ENCODE measurements at regions not wholly inside any gene's neighbourhood (a gene's known extent, or its start where the extent isn't known, plus 50 kb on each side); places are given as distances from the start of the nearest gene placed in this dataset.

GRCh38 chr18:51953521-51953920, 386.5 kb upstream of the DCC start:
- TF ChIP-seq EZH2 (IDR thresholded peaks at IDR 0.05) = no peak
- no peak for TF ChIP-seq FOXP2 (optimal IDR thresholded peaks at IDR 0.05; ENCODE audit: control extremely low read depth, extremely low read length, insufficient read depth)
- TF ChIP-seq POLR2AphosphoS5 (IDR thresholded peaks at IDR 0.05; ENCODE audit: borderline replicate concordance, low read depth, low read length) = no peak
- DNase-seq (ENCODE audit: low read depth, low spot score) = no peak
- H3K9me3 ChIP-seq (ENCODE audit: low read depth, low read length) = no peaks in the 10 kb centered on the region

GRCh38 chr18:51955136-51955535, 384.9 kb upstream of the DCC start:
- no peak for DNase-seq (ENCODE audit: low read depth, low spot score)
- no peak overlapping the region for H3K27ac ChIP-seq
- H3K36me3 ChIP-seq (ENCODE audit: insufficient read depth, low read length) = no peaks in the 10 kb centered on the region
- TF ChIP-seq POLR2AphosphoS5 (IDR thresholded peaks at IDR 0.05; ENCODE audit: borderline replicate concordance, low read depth, low read length) (no peak), FOXP2 (optimal IDR thresholded peaks at IDR 0.05; ENCODE audit: control extremely low read depth, extremely low read length, insufficient read depth) (no peak), EZH2 (IDR thresholded peaks at IDR 0.05) (no peak)
- no peak overlapping the region for H3K4me3 ChIP-seq
- H3K9ac ChIP-seq (ENCODE audit: insufficient read length) = no peak overlapping the region
- H3K9me3 ChIP-seq (ENCODE audit: low read depth, low read length) = no peaks in the 10 kb centered on the region

More at GRCh38 chr18:51953521-51953920, 386.5 kb upstream of the DCC start:
- no peak overlapping the region for H3K4me3 ChIP-seq
- no peak overlapping the region for H3K27ac ChIP-seq
- no peaks in the 10 kb centered on the region for H3K36me3 ChIP-seq (ENCODE audit: insufficient read depth, low read length)
- H3K9ac ChIP-seq (ENCODE audit: insufficient read length) = no peak overlapping the region

GRCh38 chr18:51957001-51957400, 383.0 kb upstream of the DCC start:
- no peaks in the 10 kb centered on the region for H3K9me3 ChIP-seq (ENCODE audit: low read depth, low read length)
- H3K36me3 ChIP-seq (ENCODE audit: insufficient read depth, low read length) = no peaks in the 10 kb centered on the region
- no peak overlapping the region for H3K9ac ChIP-seq (ENCODE audit: insufficient read length)
- no peak overlapping the region for H3K27ac ChIP-seq
- H3K4me3 ChIP-seq = no peak overlapping the region
- TF ChIP-seq POLR2AphosphoS5 (IDR thresholded peaks at IDR 0.05; ENCODE audit: borderline replicate concordance, low read depth, low read length) = no peak
- TF ChIP-seq EZH2 (IDR thresholded peaks at IDR 0.05) = no peak
- TF ChIP-seq FOXP2 (optimal IDR thresholded peaks at IDR 0.05; ENCODE audit: control extremely low read depth, extremely low read length, insufficient read depth) = no peak
- DNase-seq (ENCODE audit: low read depth, low spot score) = no peak

DNA sequence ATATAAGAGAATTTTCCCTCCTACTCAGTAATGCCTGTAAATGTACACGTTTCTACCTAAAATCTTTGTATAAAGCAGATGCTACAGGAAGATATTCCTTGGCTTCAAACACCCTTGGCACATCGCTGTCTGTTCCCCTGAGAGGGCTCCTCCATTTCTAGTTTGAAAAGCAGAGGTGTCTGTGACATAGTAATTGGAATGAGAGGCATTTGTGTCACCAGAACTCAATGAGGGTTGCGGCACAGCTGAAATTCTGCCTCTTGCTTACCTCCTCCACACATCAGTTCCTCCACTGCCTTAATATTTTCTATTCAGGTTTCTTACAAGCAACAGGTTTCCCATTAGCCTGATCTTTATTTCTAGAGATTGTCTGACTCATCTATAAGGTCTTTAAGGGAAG, 359.9 kb upstream of the DCC start:
- Histone ChIP-seq H3K36me3 (ENCODE audit: insufficient read depth, low read length) (no peaks in the 10 kb centered on the region), H3K9me3 (ENCODE audit: low read depth, low read length) (no peaks in the 10 kb centered on the region), H3K27ac (no peak overlapping the region), H3K9ac (ENCODE audit: insufficient read length) (no peak overlapping the region), H3K4me3 (no peak overlapping the region)
- no peak for DNase-seq (ENCODE audit: low read depth, low spot score)
- TF ChIP-seq POLR2AphosphoS5 (IDR thresholded peaks at IDR 0.05; ENCODE audit: borderline replicate concordance, low read depth, low read length) (no peak), EZH2 (IDR thresholded peaks at IDR 0.05) (no peak), FOXP2 (optimal IDR thresholded peaks at IDR 0.05; ENCODE audit: control extremely low read depth, extremely low read length, insufficient read depth) (no peak)

GRCh38 chr18:51988277-51988676, 351.7 kb upstream of the DCC start:
- TF ChIP-seq POLR2AphosphoS5 (IDR thresholded peaks at IDR 0.05; ENCODE audit: borderline replicate concordance, low read depth, low read length) = no peak
- no peak for TF ChIP-seq FOXP2 (optimal IDR thresholded peaks at IDR 0.05; ENCODE audit: control extremely low read depth, extremely low read length, insufficient read depth)
- TF ChIP-seq EZH2 (IDR thresholded peaks at IDR 0.05) = no peak
- no peaks in the 10 kb centered on the region for H3K9me3 ChIP-seq (ENCODE audit: low read depth, low read length)
- no peak for DNase-seq (ENCODE audit: low read depth, low spot score)
- no peaks in the 10 kb centered on the region for H3K36me3 ChIP-seq (ENCODE audit: insufficient read depth, low read length)
- H3K9ac ChIP-seq (ENCODE audit: insufficient read length) = no peak overlapping the region
- H3K4me3 ChIP-seq = no peak overlapping the region
- H3K27ac ChIP-seq = no peak overlapping the region

DNA sequence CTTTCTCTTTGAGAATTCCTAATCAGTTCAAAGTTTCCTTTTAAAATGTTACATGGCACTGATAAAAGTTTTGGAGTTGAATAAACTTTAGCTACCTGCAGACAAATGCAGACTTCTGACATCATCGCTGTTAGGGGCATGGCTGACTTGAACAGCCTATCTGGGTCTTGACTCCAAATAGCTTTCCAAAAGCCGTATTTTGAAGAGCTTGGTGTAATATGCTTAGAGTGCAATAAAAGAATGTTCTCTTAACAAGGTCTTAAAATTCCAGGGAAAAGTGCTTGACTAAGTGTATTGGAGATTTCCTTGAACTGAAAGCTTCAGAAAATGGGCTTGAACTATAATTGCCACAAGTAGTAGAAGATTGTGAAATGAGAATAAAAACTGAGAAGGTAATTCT, 342.9 kb upstream of the DCC start:
- no peak for TF ChIP-seq POLR2AphosphoS5 (IDR thresholded peaks at IDR 0.05; ENCODE audit: borderline replicate concordance, low read depth, low read length)
- no peak for TF ChIP-seq FOXP2 (optimal IDR thresholded peaks at IDR 0.05; ENCODE audit: control extremely low read depth, extremely low read length, insufficient read depth)
- TF ChIP-seq EZH2 (IDR thresholded peaks at IDR 0.05) = no peak
- H3K4me3 ChIP-seq = no peak overlapping the region
- H3K27ac ChIP-seq = no peak overlapping the region
- H3K9ac ChIP-seq (ENCODE audit: insufficient read length) = no peak overlapping the region
- no peaks in the 10 kb centered on the region for H3K9me3 ChIP-seq (ENCODE audit: low read depth, low read length)
- no peak for DNase-seq (ENCODE audit: low read depth, low spot score)
- no peaks in the 10 kb centered on the region for H3K36me3 ChIP-seq (ENCODE audit: insufficient read depth, low read length)

- no peaks in the 10 kb centered on the region for H3K36me3 ChIP-seq (ENCODE audit: insufficient read depth, low read length)
- no peaks in the 10 kb centered on the region for H3K9me3 ChIP-seq (ENCODE audit: low read depth, low read length)
- H3K9ac ChIP-seq (ENCODE audit: insufficient read length) = no peak overlapping the region
- H3K27ac ChIP-seq = no peak overlapping the region
- DNase-seq (ENCODE audit: low read depth, low spot score) = no peak
- no peak overlapping the region for H3K4me3 ChIP-seq
- no peak for TF ChIP-seq FOXP2 (optimal IDR thresholded peaks at IDR 0.05; ENCODE audit: control extremely low read depth, extremely low read length, insufficient read depth)
- no peak for TF ChIP-seq EZH2 (IDR thresholded peaks at IDR 0.05)
- no peak for TF ChIP-seq POLR2AphosphoS5 (IDR thresholded peaks at IDR 0.05; ENCODE audit: borderline replicate concordance, low read depth, low read length)
Measured at GRCh38 chr18:51998066-51998465, 341.9 kb upstream of the DCC start.

DNA sequence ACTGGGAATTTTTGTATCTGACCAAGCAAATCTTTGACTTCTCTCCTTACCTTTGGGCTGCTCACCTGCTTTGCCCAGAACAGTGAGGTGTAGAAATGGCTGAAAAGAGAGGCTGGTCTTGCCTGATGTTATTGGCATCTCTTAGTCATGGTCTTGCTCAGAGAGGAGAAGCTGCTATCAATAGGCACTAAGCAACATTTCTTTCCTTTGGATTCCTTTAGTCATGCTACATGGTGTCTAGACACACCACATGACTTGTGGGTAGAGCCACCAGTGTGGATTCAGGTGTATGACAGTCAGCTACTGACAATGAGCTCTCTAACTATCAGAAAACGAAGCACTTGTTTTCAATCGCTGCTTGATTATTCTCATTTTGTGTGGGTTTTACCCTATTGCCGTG, 341.3 kb upstream of the DCC start:
- Histone ChIP-seq H3K9ac (ENCODE audit: insufficient read length) (no peak overlapping the region), H3K4me3 (no peak overlapping the region), H3K36me3 (ENCODE audit: insufficient read depth, low read length) (no peaks in the 10 kb centered on the region), H3K9me3 (ENCODE audit: low read depth, low read length) (no peaks in the 10 kb centered on the region), H3K27ac (no peak overlapping the region)
- no peak for DNase-seq (ENCODE audit: low read depth, low spot score)
- no peak for TF ChIP-seq EZH2 (IDR thresholded peaks at IDR 0.05)
- TF ChIP-seq POLR2AphosphoS5 (IDR thresholded peaks at IDR 0.05; ENCODE audit: borderline replicate concordance, low read depth, low read length) = no peak
- no peak for TF ChIP-seq FOXP2 (optimal IDR thresholded peaks at IDR 0.05; ENCODE audit: control extremely low read depth, extremely low read length, insufficient read depth)

- Histone ChIP-seq H3K9me3 (ENCODE audit: low read depth, low read length) (no peaks in the 10 kb centered on the region), H3K27ac (no peak overlapping the region), H3K36me3 (ENCODE audit: insufficient read depth, low read length) (no peaks in the 10 kb centered on the region), H3K4me3 (no peak overlapping the region), H3K9ac (ENCODE audit: insufficient read length) (no peak overlapping the region)
- DNase-seq (ENCODE audit: low read depth, low spot score) = no peak
- TF ChIP-seq POLR2AphosphoS5 (IDR thresholded peaks at IDR 0.05; ENCODE audit: borderline replicate concordance, low read depth, low read length) (no peak), EZH2 (IDR thresholded peaks at IDR 0.05) (no peak), FOXP2 (optimal IDR thresholded peaks at IDR 0.05; ENCODE audit: control extremely low read depth, extremely low read length, insufficient read depth) (no peak)
Measured at GRCh38 chr18:51999351-51999750, 340.6 kb upstream of the DCC start.
